Neural cell (in vitro differentiated cells): ENCODE measurements at regions not wholly inside any gene's neighbourhood (a gene's known extent, or its start where the extent isn't known, plus 50 kb on each side); places are given as distances from the start of the nearest gene placed in this dataset.

Experiments
- H2AFZ ChIP-seq: fragments of 200-600, 300-800 bp; sonication (generic), shearing (Covaris generic); 2 replicates; pipeline ENCODE4 v1.6.0; 2014; ENCODE audit warnings: low read depth, mild to moderate bottlenecking, antibody characterized with exemption, low read length, moderate library complexity
- H3F3A ChIP-seq: fragments of 200-600 bp; shearing (Covaris generic); 2 replicates; pipeline ENCODE4 v1.6.1; 2016; ENCODE audit warnings: mild to moderate bottlenecking, moderate library complexity, mixed read lengths, antibody characterized with exemption, low read length; ENCODE audit not compliant: insufficient read depth, poor library complexity, severe bottlenecking
- H3K27ac ChIP-seq: fragments of 200-600, 300-800 bp; sonication (generic), shearing (Covaris generic); 2 replicates; pipeline ENCODE4 v1.5.1; 2014; ENCODE audit warnings: mild to moderate bottlenecking, low read length, moderate library complexity
- H3K27me3 ChIP-seq: fragments of 300-800, 200-600 bp; sonication (generic), shearing (Covaris generic); 2 replicates; pipeline ENCODE4 v1.6.0; 2014; ENCODE audit warnings: mild to moderate bottlenecking, low read depth, low read length, moderate library complexity; ENCODE audit not compliant: insufficient read depth
- H3K36me3 ChIP-seq: fragments of 300-800, 200-600 bp; sonication (generic), shearing (Covaris generic); 2 replicates; pipeline ENCODE4 v1.5.1; 2014; ENCODE audit warnings: mild to moderate bottlenecking, antibody characterized with exemption, low read length, moderate library complexity; ENCODE audit not compliant: insufficient read depth
- H3K4me2 ChIP-seq: fragments of 300-800, 200-600 bp; sonication (generic), shearing (Covaris generic); 2 replicates; pipeline ENCODE4 v1.6.0; 2014; ENCODE audit warnings: mild to moderate bottlenecking, low read length
- H3K4me3 ChIP-seq: fragments of 300-800, 200-600 bp; sonication (generic), shearing (Covaris generic); 2 replicates; pipeline ENCODE4 v1.5.1; 2014; ENCODE audit warnings: mild to moderate bottlenecking, low read length, moderate library complexity
- H3K79me2 ChIP-seq: fragments of 200-600 bp; shearing (Covaris generic); replicated peaks from 2 replicates; pipeline ENCODE4 v1.6.0; 2014; ENCODE audit warnings: mild to moderate bottlenecking, low read length, moderate library complexity; ENCODE audit not compliant: insufficient read depth
- H3K9ac ChIP-seq: fragments of 300-800, 200-600 bp; sonication (generic), shearing (Covaris generic); 2 replicates; pipeline ENCODE4 v1.6.1; 2016; ENCODE audit warnings: mild to moderate bottlenecking, low read length, mixed read lengths
- H3K9me2 ChIP-seq: fragments of 200-600 bp; shearing (Covaris generic); 2 replicates; pipeline ENCODE4 v1.6.1; 2016; ENCODE audit warnings: mild to moderate bottlenecking, low read length, mixed read lengths; ENCODE audit not compliant: insufficient read depth
- H3K9me3 ChIP-seq: fragments of 200-600, 300-800 bp; sonication (generic), shearing (Covaris generic); 2 replicates; pipeline ENCODE4 v1.6.1; 2016; ENCODE audit warnings: mild to moderate bottlenecking, mixed run types, low read length, moderate library complexity, mixed read lengths
- H4K20me1 ChIP-seq: fragments of 200-600 bp; shearing (Covaris generic); 2 replicates; pipeline ENCODE4 v1.6.1; 2016; ENCODE audit warnings: mild to moderate bottlenecking, mixed run types; ENCODE audit not compliant: insufficient read depth
- CTCF ChIP-seq: fragments of 450-650 bp; IDR thresholded peaks from 2 replicates; pipeline ENCODE4 v1.5.1; 2014; ENCODE audit warnings: antibody characterized with exemption, mild to moderate bottlenecking, moderate library complexity; ENCODE audit not compliant: poor library complexity, severe bottlenecking
- EP300 ChIP-seq: fragments of 450-650 bp; conservative IDR thresholded peaks from 2 replicates; pipeline ENCODE4 v1.6.1; 2014; ENCODE audit warnings: antibody characterized with exemption, mild to moderate bottlenecking, moderate library complexity; ENCODE audit not compliant: poor library complexity, severe bottlenecking
- EZH2 ChIP-seq: fragments of 200-600, 300-800 bp; shearing (Covaris generic), sonication (generic); IDR thresholded peaks from 2 replicates; pipeline ENCODE4 v1.6.1; 2014; ENCODE audit warnings: antibody characterized with exemption, low read length, borderline replicate concordance, mild to moderate bottlenecking; ENCODE audit not compliant: insufficient read depth, poor library complexity, severe bottlenecking
- MXI1 ChIP-seq: fragments of 450-650 bp; conservative IDR thresholded peaks from 2 replicates; pipeline ENCODE4 v1.6.1; 2014; ENCODE audit warnings: antibody characterized with exemption, mild to moderate bottlenecking; ENCODE audit not compliant: poor library complexity, severe bottlenecking
- POLR2AphosphoS5 ChIP-seq: IDR thresholded peaks from 2 replicates; pipeline ENCODE4 v1.6.1; 2012
- RAD21 ChIP-seq: fragments of 450-650 bp; conservative IDR thresholded peaks from 2 replicates; pipeline ENCODE4 v1.6.1; 2014; ENCODE audit warnings: antibody characterized with exemption, mild to moderate bottlenecking, moderate library complexity
- REST ChIP-seq: IDR thresholded peaks from 2 replicates; pipeline ENCODE4 v1.6.1; 2012; ENCODE audit warnings: borderline replicate concordance
- SMC3 ChIP-seq: fragments of 450-650 bp; conservative IDR thresholded peaks from 2 replicates; pipeline ENCODE4 v1.6.1; 2014; ENCODE audit warnings: antibody characterized with exemption, mild to moderate bottlenecking, moderate library complexity; ENCODE audit not compliant: poor library complexity
- TAF1 ChIP-seq: IDR thresholded peaks from 2 replicates; pipeline ENCODE4 v1.6.1; 2012; ENCODE audit warnings: low read depth

- Histone ChIP-seq H3K9ac (no peak overlapping the region), H3K9me2 (no peaks in the 10 kb centered on the region), H2AFZ (no peak overlapping the region), H4K20me1 (no peaks in the 10 kb centered on the region), H3K79me2 (no peaks in the 10 kb centered on the region), H3K27me3 (no peaks in the 10 kb centered on the region), H3K4me2 (no peak overlapping the region), H3F3A (no peaks in the 10 kb centered on the region), H3K36me3 (no peaks in the 10 kb centered on the region), H3K27ac (no peak overlapping the region), H3K9me3 (no peaks in the 10 kb centered on the region), H3K4me3 (no peak overlapping the region)
- TF ChIP-seq EP300 (no peak), MXI1 (no peak), TAF1 (no peak), REST (no peak), SMC3 (no peak), RAD21 (no peak), CTCF (no peak), POLR2AphosphoS5 (no peak), EZH2 (no peak)
These were observed 1217.6 kb downstream of the PCDH18 start for GRCh38 chr4:136314686-136315085.

- H3K9ac ChIP-seq, result no peak overlapping the region
These were observed 1220.5 kb downstream of the PCDH18 start for GRCh38 chr4:136311774-136312173.

More at GRCh38 chr4:136311774-136312173, 1220.5 kb downstream of the PCDH18 start:
- Histone ChIP-seq H3K4me2 (no peak overlapping the region), H3K36me3 (no peaks in the 10 kb centered on the region), H3F3A (no peaks in the 10 kb centered on the region), H4K20me1 (no peaks in the 10 kb centered on the region), H2AFZ (no peak overlapping the region), H3K27ac (no peak overlapping the region), H3K79me2 (no peaks in the 10 kb centered on the region), H3K9me3 (no peaks in the 10 kb centered on the region), H3K27me3 (no peaks in the 10 kb centered on the region), H3K9me2 (no peaks in the 10 kb centered on the region), H3K4me3 (no peak overlapping the region)
- TF ChIP-seq MXI1, result no peak
- TF ChIP-seq CTCF, result no peak
- no peak for TF ChIP-seq SMC3
- TF ChIP-seq POLR2AphosphoS5, result no peak
- TF ChIP-seq REST, result no peak
- TF ChIP-seq EP300, result no peak
- no peak for TF ChIP-seq EZH2
- TF ChIP-seq RAD21, result no peak
- TF ChIP-seq TAF1, result no peak
